GM12872 (cell line): ENCODE measurements at regions not wholly inside any gene's neighbourhood (a gene's known extent, or its start where the extent isn't known, plus 50 kb on each side); places are given as distances from the start of the nearest gene placed in this dataset.

Experiments used
- TF ChIP-seq, protein P1 (sequence below): IDR thresholded peaks from 3 replicates; pipeline ENCODE4 v1.5.1; 2011; ENCODE audit warnings: low read depth, mild to moderate bottlenecking, low read length, moderate library complexity; ENCODE audit not compliant: insufficient read depth

DNA sequence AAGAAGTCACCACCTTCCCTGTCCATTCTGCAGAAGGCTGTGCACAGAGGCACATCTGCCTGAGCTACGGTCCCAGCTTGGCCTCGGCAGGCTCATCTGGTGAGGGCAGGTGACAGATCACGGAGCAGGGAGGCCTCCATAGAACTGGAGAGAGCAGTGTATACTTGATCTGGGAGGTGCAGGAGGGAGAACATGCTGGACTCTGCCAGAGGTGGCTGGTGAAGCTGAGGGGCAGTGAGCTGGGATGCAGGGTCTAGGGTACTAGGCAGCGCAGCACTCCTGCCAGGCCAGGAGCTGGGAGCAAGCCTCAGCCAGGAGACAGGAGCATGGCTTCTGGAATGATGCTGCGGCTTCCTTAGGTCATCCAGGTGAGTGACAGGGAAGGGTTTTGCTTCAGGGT is 553.0 kb downstream of the TCERG1L start:
- TF ChIP-seq, protein P1, sequence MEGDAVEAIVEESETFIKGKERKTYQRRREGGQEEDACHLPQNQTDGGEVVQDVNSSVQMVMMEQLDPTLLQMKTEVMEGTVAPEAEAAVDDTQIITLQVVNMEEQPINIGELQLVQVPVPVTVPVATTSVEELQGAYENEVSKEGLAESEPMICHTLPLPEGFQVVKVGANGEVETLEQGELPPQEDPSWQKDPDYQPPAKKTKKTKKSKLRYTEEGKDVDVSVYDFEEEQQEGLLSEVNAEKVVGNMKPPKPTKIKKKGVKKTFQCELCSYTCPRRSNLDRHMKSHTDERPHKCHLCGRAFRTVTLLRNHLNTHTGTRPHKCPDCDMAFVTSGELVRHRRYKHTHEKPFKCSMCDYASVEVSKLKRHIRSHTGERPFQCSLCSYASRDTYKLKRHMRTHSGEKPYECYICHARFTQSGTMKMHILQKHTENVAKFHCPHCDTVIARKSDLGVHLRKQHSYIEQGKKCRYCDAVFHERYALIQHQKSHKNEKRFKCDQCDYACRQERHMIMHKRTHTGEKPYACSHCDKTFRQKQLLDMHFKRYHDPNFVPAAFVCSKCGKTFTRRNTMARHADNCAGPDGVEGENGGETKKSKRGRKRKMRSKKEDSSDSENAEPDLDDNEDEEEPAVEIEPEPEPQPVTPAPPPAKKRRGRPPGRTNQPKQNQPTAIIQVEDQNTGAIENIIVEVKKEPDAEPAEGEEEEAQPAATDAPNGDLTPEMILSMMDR: no peak

GRCh38 chr10:130761032-130761575 is 550.4 kb downstream of the TCERG1L start:
- TF ChIP-seq, protein P1: no peak

- TF ChIP-seq, protein P1: no peak
Observed at GRCh38 chr10:130761788-130762301, 549.7 kb downstream of the TCERG1L start.

GRCh38 chr10:130762491-130762890 is 549.0 kb downstream of the TCERG1L start:
- TF ChIP-seq, protein P1: no peak

DNA sequence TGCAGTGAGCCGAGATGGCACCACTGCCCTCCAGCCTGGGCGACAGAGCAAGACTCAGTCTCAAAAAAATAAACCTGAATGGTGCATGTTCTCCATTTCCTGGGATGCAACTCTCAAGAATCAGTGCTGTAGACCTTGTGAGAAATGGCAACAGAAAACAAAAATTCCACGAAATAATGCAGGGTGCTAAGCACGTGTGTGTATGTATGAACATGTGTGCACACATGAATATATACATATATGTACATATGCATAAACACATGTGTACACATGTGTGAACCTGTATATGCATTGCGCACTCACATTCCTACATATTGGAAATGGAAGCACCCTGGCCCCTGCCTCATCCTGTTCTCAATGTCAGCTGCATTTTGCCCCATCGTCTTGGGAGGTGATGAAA is 548.5 kb downstream of the TCERG1L start:
- TF ChIP-seq, protein P1: no peak

DNA sequence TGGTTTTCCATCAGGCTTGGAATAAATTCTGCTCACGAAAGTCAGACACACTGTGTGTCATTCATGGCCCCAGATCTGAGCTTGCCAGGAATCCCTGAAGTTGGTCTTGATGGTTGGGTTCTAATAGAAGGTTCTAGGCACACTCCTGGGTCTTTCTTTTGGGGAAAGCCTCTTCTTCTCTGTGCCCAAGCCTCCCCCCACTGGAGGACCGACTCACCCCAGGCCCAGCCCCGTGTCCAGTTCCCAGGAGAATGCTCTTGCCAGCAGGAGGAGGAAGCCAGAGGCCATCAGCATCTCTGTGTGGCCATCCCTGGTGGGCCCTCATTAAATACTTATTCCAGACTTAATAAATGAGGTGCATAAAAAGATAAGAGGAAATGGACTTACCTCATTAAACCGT is 548.0 kb downstream of the TCERG1L start:
- TF ChIP-seq, protein P1: no peak

- TF ChIP-seq, protein P1: no peak
Observed at GRCh38 chr10:130764651-130765050, 546.9 kb downstream of the TCERG1L start.

DNA sequence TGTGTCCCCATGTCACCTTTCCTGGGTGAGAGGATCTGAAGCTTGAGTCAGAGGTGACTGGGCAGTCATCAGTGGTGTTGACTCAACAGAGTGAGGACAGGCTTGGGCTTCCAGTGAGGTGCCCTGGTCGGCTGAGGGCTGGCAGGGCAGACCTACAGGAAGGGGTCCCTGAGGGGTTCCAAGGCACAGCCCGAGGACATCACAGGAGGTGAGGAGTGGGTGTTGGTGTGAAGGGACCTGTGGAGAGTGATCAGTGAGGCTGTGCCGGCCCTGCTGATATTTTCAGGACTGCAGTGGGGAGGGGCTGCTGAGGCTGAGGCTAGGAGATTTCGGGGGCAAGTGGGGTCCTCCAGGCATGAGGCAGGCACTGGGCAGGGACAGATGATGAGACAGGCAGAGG is 545.5 kb downstream of the TCERG1L start:
- TF ChIP-seq, protein P1: no peak
